NCI-H510A (cell line): ENCODE measurements at regions not wholly inside any gene's neighbourhood (a gene's known extent, or its start where the extent isn't known, plus 50 kb on each side); places are given as distances from the start of the nearest gene placed in this dataset.
"Not testable (repeated sequence)": the region's sequence is repeated elsewhere in the genome, so short reads cannot be mapped to it uniquely, and the experiment has no call there.

Experiments used
- DNase-seq: peaks from one replicate; lab custom pipeline; 2025; lab: John Stamatoyannopoulos, UW

- DNase-seq: not testable (repeated sequence)
Measured at GRCh38 chr3:10109-10996, 186.2 kb upstream of the CHL1 start.

GRCh38 chr3:11734-12133, 184.8 kb upstream of the CHL1 start:
- DNase-seq: no peak

- DNase-seq: no peak
Measured at GRCh38 chr3:14652-15051, 181.9 kb upstream of the CHL1 start.

- DNase-seq: no peak
Measured at GRCh38 chr3:16366-16765, 180.2 kb upstream of the CHL1 start.

GRCh38 chr3:20421-20820, 176.1 kb upstream of the CHL1 start:
- DNase-seq: no peak

- DNase-seq: no peak
Measured at GRCh38 chr3:24006-24405, 172.6 kb upstream of the CHL1 start.

GRCh38 chr3:25056-25455, 171.5 kb upstream of the CHL1 start:
- DNase-seq: no peak

GRCh38 chr3:35985-36384, 160.6 kb upstream of the CHL1 start:
- DNase-seq: not testable (repeated sequence)

GRCh38 chr3:42871-43744, 153.5 kb upstream of the CHL1 start:
- DNase-seq: not testable (repeated sequence)

GRCh38 chr3:44028-44676, 152.4 kb upstream of the CHL1 start:
- DNase-seq: no peak

- DNase-seq: not testable (repeated sequence)
Measured at GRCh38 chr3:44941-45340, 151.6 kb upstream of the CHL1 start.

- DNase-seq: no peak
Measured at GRCh38 chr3:46576-46975, 150.0 kb upstream of the CHL1 start.

GRCh38 chr3:53441-53840, 143.1 kb upstream of the CHL1 start:
- not testable (repeated sequence) for DNase-seq

- DNase-seq: no peak
Measured at GRCh38 chr3:54240-54639, 142.3 kb upstream of the CHL1 start.

GRCh38 chr3:56672-57071, 139.9 kb upstream of the CHL1 start:
- DNase-seq: no peak

GRCh38 chr3:59854-60253, 136.7 kb upstream of the CHL1 start:
- DNase-seq: no peak

GRCh38 chr3:63095-63765, 133.3 kb upstream of the CHL1 start:
- DNase-seq: no peak

- DNase-seq: no peak
Measured at GRCh38 chr3:69690-70089, 126.9 kb upstream of the CHL1 start.

- DNase-seq: no peak
Measured at GRCh38 chr3:72776-73175, 123.8 kb upstream of the CHL1 start.

GRCh38 chr3:73271-73670, 123.3 kb upstream of the CHL1 start:
- no peak for DNase-seq

GRCh38 chr3:74676-75243, 121.8 kb upstream of the CHL1 start:
- no peak for DNase-seq

GRCh38 chr3:75260-75659, 121.3 kb upstream of the CHL1 start:
- DNase-seq: no peak
